HUDEP-2 (cell line): ENCODE measurements at regions not wholly inside any gene's neighbourhood (a gene's known extent, or its start where the extent isn't known, plus 50 kb on each side); places are given as distances from the start of the nearest gene placed in this dataset.

Experiments used
- DNase-seq, 76 experiments: peaks; one replicate each; lab custom pipeline; 2025; ENCODE audit not compliant: unreplicated experiment in 76 of 76; lab: John Stamatoyannopoulos, UW

GRCh38 chr1:81496349-81496748 lies 304.4 kb upstream of the ADGRL2 start:
- DNase-seq: no peak

GRCh38 chr1:81493102-81493869 lies 307.4 kb upstream of the ADGRL2 start:
- no peak for DNase-seq

GRCh38 chr1:81492628-81493027 lies 308.1 kb upstream of the ADGRL2 start:
- no peak for DNase-seq

- DNase-seq: no peak
Observed at GRCh38 chr1:81490614-81491013, 310.1 kb upstream of the ADGRL2 start.

GRCh38 chr1:81489372-81489934 lies 311.3 kb upstream of the ADGRL2 start:
- no peak for DNase-seq

- no peak for DNase-seq
Observed at GRCh38 chr1:81484284-81484683, 316.4 kb upstream of the ADGRL2 start.

GRCh38 chr1:81478219-81478618 lies 322.5 kb upstream of the ADGRL2 start:
- DNase-seq: no peak

GRCh38 chr1:81477710-81478109 lies 323.0 kb upstream of the ADGRL2 start:
- DNase-seq: no peak

- no peak for DNase-seq
Observed at GRCh38 chr1:81472387-81472786, 328.3 kb upstream of the ADGRL2 start.

GRCh38 chr1:81471255-81471654 lies 329.5 kb upstream of the ADGRL2 start:
- DNase-seq: no peak

- no peak for DNase-seq
Observed at GRCh38 chr1:81470275-81470674, 330.5 kb upstream of the ADGRL2 start.

GRCh38 chr1:81467383-81467782 lies 333.4 kb upstream of the ADGRL2 start:
- DNase-seq: no peak

- DNase-seq: no peak
Observed at GRCh38 chr1:81466961-81467360, 333.8 kb upstream of the ADGRL2 start.

- DNase-seq: no peak
Observed at GRCh38 chr1:81463936-81464837, 336.5 kb upstream of the ADGRL2 start.

- no peak for DNase-seq
Observed at GRCh38 chr1:81459043-81459442, 341.7 kb upstream of the ADGRL2 start.

GRCh38 chr1:81458186-81458585 lies 342.5 kb upstream of the ADGRL2 start:
- DNase-seq: no peak

GRCh38 chr1:81455481-81455880 lies 345.3 kb upstream of the ADGRL2 start:
- no peak for DNase-seq

GRCh38 chr1:81453971-81454370 lies 346.8 kb upstream of the ADGRL2 start:
- DNase-seq: no peak

- no peak for DNase-seq
Observed at GRCh38 chr1:81453367-81453703, 347.4 kb upstream of the ADGRL2 start.

- DNase-seq: no peak
Observed at GRCh38 chr1:81452693-81453366, 347.9 kb upstream of the ADGRL2 start.

GRCh38 chr1:81449786-81450185 lies 350.9 kb upstream of the ADGRL2 start:
- no peak for DNase-seq
